ENCODE measurements at regions not wholly inside any gene's neighbourhood (a gene's known extent, or its start where the extent isn't known, plus 50 kb on each side); places are given as distances from the start of the nearest gene placed in this dataset.

DNA sequence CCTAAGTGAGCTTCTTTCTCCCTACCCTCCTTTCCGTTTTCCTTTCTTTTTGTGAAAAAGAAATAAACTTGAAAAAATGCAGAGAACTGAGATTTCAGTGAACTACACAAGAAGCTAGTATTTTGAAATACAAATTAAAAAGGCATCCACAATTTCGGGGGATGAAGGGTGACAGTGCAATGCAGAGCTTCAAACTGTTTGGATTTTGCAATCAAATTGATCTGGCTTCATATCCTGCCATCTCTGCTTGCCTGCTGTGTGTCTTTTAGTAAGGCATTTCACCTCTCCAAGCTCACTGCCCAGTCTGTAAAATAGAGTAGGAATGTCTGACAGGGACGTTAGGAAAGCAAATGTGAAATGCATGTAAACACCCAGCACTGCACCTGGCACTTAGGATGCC, 258.0 kb downstream of the HACE1 start:
- H3K4me3 ChIP-seq (ENCODE audit: low read depth, low read length) = peak overlapping the region; percentile 40
- no peak for DNase-seq
- H3K4me1 ChIP-seq = peaks cover 30% of the 10 kb centered on the region
- no peaks in the 10 kb centered on the region for H3K36me3 ChIP-seq
- H3K27me3 ChIP-seq = no peaks in the 10 kb centered on the region
- H3K9me3 ChIP-seq = no peaks in the 10 kb centered on the region
- TF ChIP-seq, protein P1, sequence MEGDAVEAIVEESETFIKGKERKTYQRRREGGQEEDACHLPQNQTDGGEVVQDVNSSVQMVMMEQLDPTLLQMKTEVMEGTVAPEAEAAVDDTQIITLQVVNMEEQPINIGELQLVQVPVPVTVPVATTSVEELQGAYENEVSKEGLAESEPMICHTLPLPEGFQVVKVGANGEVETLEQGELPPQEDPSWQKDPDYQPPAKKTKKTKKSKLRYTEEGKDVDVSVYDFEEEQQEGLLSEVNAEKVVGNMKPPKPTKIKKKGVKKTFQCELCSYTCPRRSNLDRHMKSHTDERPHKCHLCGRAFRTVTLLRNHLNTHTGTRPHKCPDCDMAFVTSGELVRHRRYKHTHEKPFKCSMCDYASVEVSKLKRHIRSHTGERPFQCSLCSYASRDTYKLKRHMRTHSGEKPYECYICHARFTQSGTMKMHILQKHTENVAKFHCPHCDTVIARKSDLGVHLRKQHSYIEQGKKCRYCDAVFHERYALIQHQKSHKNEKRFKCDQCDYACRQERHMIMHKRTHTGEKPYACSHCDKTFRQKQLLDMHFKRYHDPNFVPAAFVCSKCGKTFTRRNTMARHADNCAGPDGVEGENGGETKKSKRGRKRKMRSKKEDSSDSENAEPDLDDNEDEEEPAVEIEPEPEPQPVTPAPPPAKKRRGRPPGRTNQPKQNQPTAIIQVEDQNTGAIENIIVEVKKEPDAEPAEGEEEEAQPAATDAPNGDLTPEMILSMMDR (IDR thresholded peaks at IDR 0.05; ENCODE audit: low read depth, low read length) = no peak

GRCh38 chr6:104601131-104601651, 258.5 kb downstream of the HACE1 start:
- H3K4me3 ChIP-seq (ENCODE audit: low read depth, low read length) = peak overlapping the region; percentile 40
- peaks cover 30% of the 10 kb centered on the region for H3K4me1 ChIP-seq
- no peaks in the 10 kb centered on the region for H3K9me3 ChIP-seq

GRCh38 chr6:104600639-104600931, 259.1 kb downstream of the HACE1 start:
- H3K27me3 ChIP-seq = no peaks in the 10 kb centered on the region
- H3K36me3 ChIP-seq = no peaks in the 10 kb centered on the region
- peak; percentile 51 for DNase-seq
- no peaks in the 10 kb centered on the region for H3K9me3 ChIP-seq
- peak overlapping the region; percentile 40; the same call in 1 of the 2 replicates for H3K4me3 ChIP-seq (ENCODE audit: low read depth, low read length)
- TF ChIP-seq, protein P1 (IDR thresholded peaks at IDR 0.05; ENCODE audit: low read depth, low read length) = no peak
- H3K4me1 ChIP-seq = peaks cover 30% of the 10 kb centered on the region

More at GRCh38 chr6:104601131-104601651, 258.5 kb downstream of the HACE1 start:
- no peaks in the 10 kb centered on the region for H3K36me3 ChIP-seq
- TF ChIP-seq, protein P1 (IDR thresholded peaks at IDR 0.05; ENCODE audit: low read depth, low read length) = no peak
- no peaks in the 10 kb centered on the region for H3K27me3 ChIP-seq
- DNase-seq = peak; percentile 44

DNA sequence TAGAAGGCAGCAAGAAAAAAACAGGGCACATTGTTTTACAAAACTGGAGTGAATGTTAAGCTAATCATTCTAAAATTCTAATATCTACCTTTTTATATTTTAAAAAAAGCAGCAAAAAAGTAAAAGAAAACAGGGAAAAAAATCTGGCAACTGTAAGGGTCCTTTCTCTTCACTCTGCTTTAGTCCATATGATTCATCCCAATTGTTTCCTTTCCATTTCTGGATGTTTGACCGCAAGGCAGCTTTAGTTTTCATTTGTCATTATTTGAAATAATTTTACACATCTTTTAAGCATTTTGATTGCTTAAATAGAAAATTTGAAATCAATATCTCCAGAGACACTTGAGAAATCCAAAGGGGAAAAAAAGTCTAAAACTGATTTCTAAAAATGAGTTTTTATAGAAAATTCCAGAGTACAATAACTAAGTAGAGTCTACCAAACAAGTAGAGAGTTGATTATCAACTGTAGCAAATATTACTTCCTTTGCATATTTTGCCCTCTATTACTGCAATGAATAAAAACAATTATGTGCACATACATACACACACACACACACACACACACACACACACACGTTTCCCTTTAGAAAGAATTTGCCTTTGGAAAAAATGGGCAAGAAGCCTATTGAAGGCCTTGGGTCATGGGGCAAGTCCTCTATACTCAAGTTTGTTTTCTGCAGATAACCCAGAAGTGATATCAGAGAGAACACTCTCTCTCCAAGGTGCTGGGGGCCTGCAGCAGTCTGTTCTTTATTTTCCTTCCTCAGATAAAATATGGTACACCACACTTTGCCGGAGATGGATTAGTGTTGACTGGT, 259.7 kb downstream of the HACE1 start:
- Histone ChIP-seq H3K4me3 (ENCODE audit: low read depth, low read length) (no peak overlapping the region; the same call in 1 of the 2 replicates), H3K36me3 (no peaks in the 10 kb centered on the region), H3K9me3 (no peaks in the 10 kb centered on the region), H3K4me1 (peaks cover 30% of the 10 kb centered on the region), H3K27me3 (no peaks in the 10 kb centered on the region)
- TF ChIP-seq, protein P1 (IDR thresholded peaks at IDR 0.05; ENCODE audit: low read depth, low read length) = no peak
- peak; percentile 58 for DNase-seq

GRCh38 chr6:104597541-104598050, 262.1 kb downstream of the HACE1 start:
- no peak for DNase-seq
- no peaks in the 10 kb centered on the region for H3K9me3 ChIP-seq
- H3K27me3 ChIP-seq = no peaks in the 10 kb centered on the region
- TF ChIP-seq, protein P1 (IDR thresholded peaks at IDR 0.05; ENCODE audit: low read depth, low read length) = no peak
- no peak overlapping the region for H3K4me3 ChIP-seq (ENCODE audit: low read depth, low read length)
- H3K36me3 ChIP-seq = no peaks in the 10 kb centered on the region
- H3K4me1 ChIP-seq = peaks cover 22% of the 10 kb centered on the region

- no peaks in the 10 kb centered on the region for H3K36me3 ChIP-seq
- DNase-seq = no peak
- H3K4me1 ChIP-seq = peaks cover 11% of the 10 kb centered on the region
- TF ChIP-seq, protein P1 (IDR thresholded peaks at IDR 0.05; ENCODE audit: low read depth, low read length) = no peak
- H3K9me3 ChIP-seq = no peaks in the 10 kb centered on the region
- no peaks in the 10 kb centered on the region for H3K27me3 ChIP-seq
- no peak overlapping the region for H3K4me3 ChIP-seq (ENCODE audit: low read depth, low read length)
Observed at GRCh38 chr6:104596091-104596490, 263.6 kb downstream of the HACE1 start.

Data from BE2C (cell line).